Liver (tissue), 8 donors: ENCODE measurements at regions not wholly inside any gene's neighbourhood (a gene's known extent, or its start where the extent isn't known, plus 50 kb on each side); places are given as distances from the start of the nearest gene placed in this dataset.

ENCODE experiments used
- DNase-seq: peaks from one replicate; pipeline ENCODE4 v3.0.0-alpha.2; 2017; ENCODE audit warnings: low spot score
- H3K27ac ChIP-seq, 2 donors: one replicate each; pipeline ENCODE4 v1.7.0; 2013; ENCODE audit warnings: inconsistent platforms in 2 of 2, low read length in 2 of 2, control low read depth in 1 of 2, low read depth in 1 of 2, mild to moderate bottlenecking in 1 of 2
- H3K27me3 ChIP-seq, 4 donors: one replicate each; pipeline versions ENCODE4 v1.6.1 to v1.7.0; 2013; ENCODE audit warnings: low read length in 3 of 4, inconsistent platforms in 1 of 4, mild to moderate bottlenecking in 1 of 4, moderate library complexity in 1 of 4; ENCODE audit not compliant: control insufficient read depth in 4 of 4, insufficient read depth in 4 of 4
- H3K36me3 ChIP-seq, 4 donors: one replicate each; pipeline versions ENCODE4 v1.6.1 to v1.7.0; 2013; ENCODE audit warnings: low read length in 3 of 4, mild to moderate bottlenecking in 3 of 4, low read depth in 1 of 4, moderate library complexity in 1 of 4; ENCODE audit not compliant: control insufficient read depth in 4 of 4, insufficient read depth in 3 of 4
- H3K4me1 ChIP-seq, 4 donors: one replicate each; pipeline versions ENCODE4 v1.6.1 to v1.7.0; 2013; ENCODE audit warnings: low read length in 3 of 4, mild to moderate bottlenecking in 3 of 4, moderate library complexity in 1 of 4; ENCODE audit not compliant: control insufficient read depth in 4 of 4, insufficient read depth in 4 of 4
- H3K4me3 ChIP-seq, 3 donors: one replicate each; pipeline versions ENCODE4 v1.6.1 to v1.7.0; 2013; ENCODE audit warnings: low read length in 3 of 3, control low read depth in 1 of 3, low read depth in 1 of 3, mild to moderate bottlenecking in 1 of 3
- H3K9ac ChIP-seq, 2 donors: one replicate each; pipeline ENCODE4 v1.7.0; 2013; ENCODE audit warnings: low read length in 2 of 2, mild to moderate bottlenecking in 2 of 2, moderate library complexity in 2 of 2, control low read depth in 1 of 2, low read depth in 1 of 2
- H3K9me3 ChIP-seq, 4 donors: one replicate each; pipeline versions ENCODE4 v1.6.1 to v1.7.0; 2013; ENCODE audit warnings: low read length in 3 of 4; ENCODE audit not compliant: control insufficient read depth in 4 of 4
- CTCF ChIP-seq: fragments of 150-350 bp; IDR thresholded peaks from 2 replicates; pipeline ENCODE4 v1.5.1; 2017; ENCODE audit warnings: improper control_type of control experiment, low read depth, low read length; ENCODE audit not compliant: missing input control
- FOXA1 ChIP-seq: IDR thresholded peaks from 2 replicates; pipeline ENCODE4 v1.6.1; 2016; ENCODE audit warnings: antibody characterized with exemption
- FOXA2 ChIP-seq: IDR thresholded peaks from 2 replicates; pipeline ENCODE4 v1.6.1; 2016; ENCODE audit warnings: antibody characterized with exemption
- GABPA ChIP-seq, 2 donors: IDR thresholded peaks in 1 of 2; conservative IDR thresholded peaks in 1 of 2; 2 replicates each; pipeline ENCODE4 v1.6.1; 2016; ENCODE audit warnings: antibody characterized with exemption in 2 of 2, mild to moderate bottlenecking in 1 of 2, moderate library complexity in 1 of 2
- HNF4A ChIP-seq, 2 donors: conservative IDR thresholded peaks; 2 replicates each; pipeline ENCODE4 v1.6.1; 2016; ENCODE audit warnings: antibody characterized with exemption in 2 of 2, mild to moderate bottlenecking in 2 of 2
- MAX ChIP-seq: IDR thresholded peaks from 2 replicates; pipeline ENCODE4 v1.6.1; 2016; ENCODE audit warnings: antibody characterized with exemption
- NR2F2 ChIP-seq: IDR thresholded peaks from 2 replicates; pipeline ENCODE4 v1.6.1; 2016; ENCODE audit warnings: antibody characterized with exemption
- REST ChIP-seq: IDR thresholded peaks from 2 replicates; pipeline ENCODE4 v1.6.1; 2016; ENCODE audit warnings: antibody characterized with exemption, mild to moderate bottlenecking
- RXRA ChIP-seq, 2 donors: IDR thresholded peaks; 2 replicates each; pipeline ENCODE4 v1.6.1; 2017 to 2018; ENCODE audit warnings: antibody characterized with exemption in 2 of 2, mild to moderate bottlenecking in 1 of 2
- SP1 ChIP-seq: IDR thresholded peaks from 2 replicates; pipeline ENCODE4 v1.6.1; 2018; ENCODE audit warnings: antibody characterized with exemption, mild to moderate bottlenecking
- YY1 ChIP-seq: IDR thresholded peaks from 2 replicates; pipeline ENCODE4 v1.6.1; 2016; ENCODE audit warnings: antibody characterized with exemption, mild to moderate bottlenecking
- ZBTB33 ChIP-seq: IDR thresholded peaks from 2 replicates; pipeline ENCODE4 v1.6.1; 2016; ENCODE audit warnings: antibody characterized with exemption
- WGBS: extraction: QIAGEN DNeasy Blood & Tissue Kit; methylation state at CpG from one replicate; pipeline ENCODE4 v1.1.7; 2013; 5-methylcytosine and 5-hydroxymethylcytosine counted together
- donor health status: healthy.
- donor health status: healthy.
- donor health status: healthy.
- donor health status: healthy.
- donor health status: healthy.

GRCh38 chr11:34724973-34725372 lies 104.1 kb downstream of the EHF start (continued):
- TF ChIP-seq REST (no peak), FOXA1 (no peak)

GRCh38 chr11:34721646-34722045 lies 100.8 kb downstream of the EHF start:
- H3K27ac ChIP-seq = no peak overlapping the region
- no peak for DNase-seq
- no peaks in the 10 kb centered on the region for H3K27me3 ChIP-seq
- H3K9ac ChIP-seq = no peak overlapping the region
- 68% methylated on average over 2 of the region's 2 CpGs for WGBS
- TF ChIP-seq SP1 = no peak
- TF ChIP-seq HNF4A (conservative IDR thresholded peaks at IDR 0.05) = no peak
- TF ChIP-seq YY1 = no peak
- no peak for TF ChIP-seq CTCF
- no peak for TF ChIP-seq FOXA1
- no peak for TF ChIP-seq RXRA (IDR thresholded peaks at IDR 0.05)
- no peak for TF ChIP-seq ZBTB33
- no peak for TF ChIP-seq FOXA2
- TF ChIP-seq MAX = no peak
- TF ChIP-seq REST = no peak
- no peak for TF ChIP-seq NR2F2
- no peak for TF ChIP-seq GABPA (IDR thresholded peaks at IDR 0.05 in 1 of 2, conservative IDR thresholded peaks at IDR 0.05 in 1 of 2)
- no peaks in the 10 kb centered on the region for H3K9me3 ChIP-seq
- H3K4me1 ChIP-seq = no peaks in the 10 kb centered on the region
- no peak overlapping the region for H3K4me3 ChIP-seq
- H3K36me3 ChIP-seq = no peaks in the 10 kb centered on the region
